SK-N-SH (cell line): ENCODE measurements at regions not wholly inside any gene's neighbourhood (a gene's known extent, or its start where the extent isn't known, plus 50 kb on each side); places are given as distances from the start of the nearest gene placed in this dataset.

Source experiments
- RAD21 ChIP-seq: IDR thresholded peaks from 2 replicates; pipeline ENCODE4 v1.6.1; 2012; ENCODE audit warnings: mild to moderate bottlenecking, low read length
- TF ChIP-seq, protein P1 (sequence below): fragments of 200-600 bp; sonication (generic); IDR thresholded peaks from 2 replicates; pipeline ENCODE4 v1.6.1; 2017; ENCODE audit warnings: antibody characterized with exemption, mild to moderate bottlenecking, moderate library complexity
- TF ChIP-seq, protein P2 (sequence below): IDR thresholded peaks from 2 replicates; pipeline ENCODE4 v1.6.1; 2012; ENCODE audit warnings: mild to moderate bottlenecking, low read depth, low read length, moderate library complexity

DNA sequence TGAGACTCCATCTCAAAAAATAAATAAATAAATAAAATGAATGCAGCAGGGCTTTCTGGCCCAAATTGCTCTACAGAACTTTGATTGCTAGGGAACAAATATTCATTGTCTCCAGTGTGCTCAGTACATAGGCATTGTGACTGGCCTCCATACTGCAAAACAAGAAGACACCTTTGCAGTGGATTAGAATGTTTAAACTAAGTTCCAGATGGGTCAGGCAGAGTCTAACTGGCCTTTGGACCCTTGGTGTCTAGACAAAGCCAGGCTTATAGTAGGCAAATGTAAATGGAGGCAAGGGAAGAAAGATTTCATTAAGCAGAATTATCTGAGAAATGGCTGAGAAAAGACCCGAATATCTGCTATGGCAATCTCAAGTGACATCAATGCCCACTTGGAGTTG is 335.2 kb upstream of the C2CD4B start:
- TF ChIP-seq, protein P1, sequence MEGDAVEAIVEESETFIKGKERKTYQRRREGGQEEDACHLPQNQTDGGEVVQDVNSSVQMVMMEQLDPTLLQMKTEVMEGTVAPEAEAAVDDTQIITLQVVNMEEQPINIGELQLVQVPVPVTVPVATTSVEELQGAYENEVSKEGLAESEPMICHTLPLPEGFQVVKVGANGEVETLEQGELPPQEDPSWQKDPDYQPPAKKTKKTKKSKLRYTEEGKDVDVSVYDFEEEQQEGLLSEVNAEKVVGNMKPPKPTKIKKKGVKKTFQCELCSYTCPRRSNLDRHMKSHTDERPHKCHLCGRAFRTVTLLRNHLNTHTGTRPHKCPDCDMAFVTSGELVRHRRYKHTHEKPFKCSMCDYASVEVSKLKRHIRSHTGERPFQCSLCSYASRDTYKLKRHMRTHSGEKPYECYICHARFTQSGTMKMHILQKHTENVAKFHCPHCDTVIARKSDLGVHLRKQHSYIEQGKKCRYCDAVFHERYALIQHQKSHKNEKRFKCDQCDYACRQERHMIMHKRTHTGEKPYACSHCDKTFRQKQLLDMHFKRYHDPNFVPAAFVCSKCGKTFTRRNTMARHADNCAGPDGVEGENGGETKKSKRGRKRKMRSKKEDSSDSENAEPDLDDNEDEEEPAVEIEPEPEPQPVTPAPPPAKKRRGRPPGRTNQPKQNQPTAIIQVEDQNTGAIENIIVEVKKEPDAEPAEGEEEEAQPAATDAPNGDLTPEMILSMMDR, result no peak
- TF ChIP-seq RAD21, result no peak
- TF ChIP-seq, protein P2, sequence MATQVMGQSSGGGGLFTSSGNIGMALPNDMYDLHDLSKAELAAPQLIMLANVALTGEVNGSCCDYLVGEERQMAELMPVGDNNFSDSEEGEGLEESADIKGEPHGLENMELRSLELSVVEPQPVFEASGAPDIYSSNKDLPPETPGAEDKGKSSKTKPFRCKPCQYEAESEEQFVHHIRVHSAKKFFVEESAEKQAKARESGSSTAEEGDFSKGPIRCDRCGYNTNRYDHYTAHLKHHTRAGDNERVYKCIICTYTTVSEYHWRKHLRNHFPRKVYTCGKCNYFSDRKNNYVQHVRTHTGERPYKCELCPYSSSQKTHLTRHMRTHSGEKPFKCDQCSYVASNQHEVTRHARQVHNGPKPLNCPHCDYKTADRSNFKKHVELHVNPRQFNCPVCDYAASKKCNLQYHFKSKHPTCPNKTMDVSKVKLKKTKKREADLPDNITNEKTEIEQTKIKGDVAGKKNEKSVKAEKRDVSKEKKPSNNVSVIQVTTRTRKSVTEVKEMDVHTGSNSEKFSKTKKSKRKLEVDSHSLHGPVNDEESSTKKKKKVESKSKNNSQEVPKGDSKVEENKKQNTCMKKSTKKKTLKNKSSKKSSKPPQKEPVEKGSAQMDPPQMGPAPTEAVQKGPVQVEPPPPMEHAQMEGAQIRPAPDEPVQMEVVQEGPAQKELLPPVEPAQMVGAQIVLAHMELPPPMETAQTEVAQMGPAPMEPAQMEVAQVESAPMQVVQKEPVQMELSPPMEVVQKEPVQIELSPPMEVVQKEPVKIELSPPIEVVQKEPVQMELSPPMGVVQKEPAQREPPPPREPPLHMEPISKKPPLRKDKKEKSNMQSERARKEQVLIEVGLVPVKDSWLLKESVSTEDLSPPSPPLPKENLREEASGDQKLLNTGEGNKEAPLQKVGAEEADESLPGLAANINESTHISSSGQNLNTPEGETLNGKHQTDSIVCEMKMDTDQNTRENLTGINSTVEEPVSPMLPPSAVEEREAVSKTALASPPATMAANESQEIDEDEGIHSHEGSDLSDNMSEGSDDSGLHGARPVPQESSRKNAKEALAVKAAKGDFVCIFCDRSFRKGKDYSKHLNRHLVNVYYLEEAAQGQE, result no peak
